Keratinocyte (primary cell): ENCODE measurements at regions not wholly inside any gene's neighbourhood (a gene's known extent, or its start where the extent isn't known, plus 50 kb on each side); places are given as distances from the start of the nearest gene placed in this dataset.
A peak's percentile ranks its signal among the peaks of the same experiment; 100 is the strongest.

Source experiments
- DNase-seq: peaks from one replicate; pipeline ENCODE4 v3.0.0-alpha.2; 2011; ENCODE audit warnings: low read depth, missing footprints, low spot score
- FAIRE-seq: peaks from 2 replicates; lab custom pipeline; 2011; peaks lifted over from hg19 to GRCh38; lab: Jason Lieb, UNC
- H2AFZ ChIP-seq: 2 replicates; pipeline ENCODE4 v1.6.0; 2012; ENCODE audit warnings: low read length, control low read depth, inconsistent platforms; ENCODE audit not compliant: control insufficient read depth
- H3K27ac ChIP-seq: 2 replicates; pipeline ENCODE4 v1.5.1; 2011; ENCODE audit warnings: low read length; ENCODE audit not compliant: control insufficient read depth, insufficient read depth
- H3K27me3 ChIP-seq: 3 replicates; pipeline ENCODE4 v1.6.0; 2011; ENCODE audit warnings: low read length; ENCODE audit not compliant: control insufficient read depth, insufficient read depth; ENCODE audit errors: extremely low read depth
- H3K36me3 ChIP-seq, 2 experiments: 2 replicates in 1 of 2; 3 replicates in 1 of 2; pipeline ENCODE4 v1.5.1; 2011; ENCODE audit warnings: low read length in 2 of 2, mild to moderate bottlenecking in 1 of 2; ENCODE audit not compliant: control insufficient read depth in 2 of 2, insufficient read depth in 2 of 2; ENCODE audit errors: extremely low read depth in 1 of 2
- H3K4me1 ChIP-seq: 3 replicates; pipeline ENCODE4 v1.5.1; 2011; ENCODE audit warnings: low read length; ENCODE audit not compliant: control insufficient read depth, insufficient read depth; ENCODE audit errors: extremely low read depth
- H3K4me2 ChIP-seq: 3 replicates; pipeline ENCODE4 v1.6.0; 2011; ENCODE audit warnings: low read depth, low read length; ENCODE audit not compliant: control insufficient read depth, insufficient read depth; ENCODE audit errors: extremely low read depth
- H3K4me3 ChIP-seq, 3 experiments: fragments of 200-600 bp in 1 of 3; sonication (generic) in 1 of 3; 2 replicates in 2 of 3; 3 replicates in 1 of 3; pipeline ENCODE4 v1.5.1; 2011 to 2016; ENCODE audit warnings: low read length in 3 of 3, mild to moderate bottlenecking in 3 of 3, control low read depth in 2 of 3, inconsistent platforms in 1 of 3, low read depth in 1 of 3, mixed read lengths in 1 of 3, mixed run types in 1 of 3, moderate library complexity in 1 of 3; ENCODE audit not compliant: control insufficient read depth in 2 of 3, insufficient read depth in 2 of 3; ENCODE audit errors: extremely low read depth in 1 of 3
- H3K79me2 ChIP-seq: 2 replicates; pipeline ENCODE4 v1.6.0; 2012; ENCODE audit warnings: low read length; ENCODE audit not compliant: control insufficient read depth, insufficient read depth
- H3K9ac ChIP-seq: 3 replicates; pipeline ENCODE4 v1.6.0; 2011; ENCODE audit warnings: low read length; ENCODE audit not compliant: control insufficient read depth, insufficient read depth; ENCODE audit errors: extremely low read depth
- H3K9me1 ChIP-seq: 3 replicates; pipeline ENCODE4 v1.6.0; 2011; ENCODE audit warnings: low read length; ENCODE audit not compliant: control insufficient read depth, insufficient read depth; ENCODE audit errors: extremely low read depth
- H3K9me3 ChIP-seq: 2 replicates; pipeline ENCODE4 v1.5.1; 2012; ENCODE audit warnings: low read depth, low read length; ENCODE audit not compliant: control insufficient read depth
- H4K20me1 ChIP-seq: 3 replicates; pipeline ENCODE4 v1.6.0; 2011; ENCODE audit warnings: low read length; ENCODE audit not compliant: control insufficient read depth, insufficient read depth; ENCODE audit errors: extremely low read depth
- CTCF ChIP-seq, 3 experiments: IDR thresholded peaks in 1 of 3; conservative IDR thresholded peaks in 1 of 3; optimal IDR thresholded peaks in 1 of 3; 2 replicates in 2 of 3; 3 replicates in 1 of 3; pipeline versions ENCODE3 to v1.5.1; 2011; ENCODE audit warnings: low read length in 3 of 3, mild to moderate bottlenecking in 3 of 3, moderate library complexity in 2 of 3, control low read depth in 1 of 3, inconsistent platforms in 1 of 3; ENCODE audit not compliant: insufficient read depth in 2 of 3; ENCODE audit errors: extremely low read depth in 1 of 3
- EZH2 ChIP-seq: IDR thresholded peaks from one replicate; pipeline ENCODE4 v1.6.1; 2012; ENCODE audit warnings: inconsistent platforms, mild to moderate bottlenecking, low read length, moderate library complexity
- dilution Hi-C: fragments of 300-500 bp; cut with MboI; formaldehyde crosslinking; loops from one replicate; pipeline ENCODE4 v1.7.0; 2020; ENCODE audit warnings: low sequenced_read_pairs; ENCODE audit not compliant: extremely low pct_ligation_motif_present

DNA sequence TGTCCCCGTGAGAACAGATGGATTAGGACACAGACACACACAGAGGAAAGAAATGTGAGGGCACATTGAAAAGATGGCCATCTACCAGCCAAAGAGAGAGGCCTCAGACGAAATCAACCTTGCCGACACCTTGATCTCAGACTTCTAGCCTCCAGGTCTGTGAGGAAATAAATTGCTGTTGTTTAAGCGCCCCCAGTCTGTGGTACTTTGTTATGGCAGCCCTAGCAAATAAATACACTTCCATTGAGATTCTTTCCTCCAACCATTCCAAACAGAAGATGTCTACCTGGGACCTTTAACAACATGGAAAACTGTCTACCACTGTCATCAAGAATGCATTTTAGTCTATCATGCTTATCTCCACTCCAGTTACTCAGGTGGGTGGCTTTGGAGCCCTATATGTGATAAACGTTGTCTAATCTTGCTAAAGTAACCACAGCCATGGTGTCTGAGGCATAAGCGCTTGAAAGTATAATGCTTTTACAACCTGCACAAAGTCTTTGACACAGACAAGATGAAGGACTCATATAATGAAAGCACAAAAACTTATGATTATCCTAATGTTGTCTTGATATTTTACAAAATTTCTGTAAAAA, 244.3 kb downstream of the MTERF1 start:
- dilution Hi-C loops, result no loop called here
- H3K9me3 ChIP-seq, result no peaks in the 10 kb centered on the region
- DNase-seq, result no peak
- no peaks in the 10 kb centered on the region for H3K4me1 ChIP-seq
- no peak overlapping the region for H3K9ac ChIP-seq
- no peaks in the 10 kb centered on the region for H3K9me1 ChIP-seq
- no peaks in the 10 kb centered on the region for H3K27me3 ChIP-seq
- H3K27ac ChIP-seq, result no peak overlapping the region
- H3K4me3 ChIP-seq, result no peak overlapping the region
- TF ChIP-seq CTCF (optimal IDR thresholded peaks at IDR 0.05 in 1 of 3, IDR thresholded peaks at IDR 0.05 in 1 of 3, conservative IDR thresholded peaks at IDR 0.05 in 1 of 3; ENCODE audit: extremely low read depth in 1 of 3, insufficient read depth in 2 of 3, low read length in 3 of 3), result peak; percentile 57 to 64 (median 62)
- no peak for TF ChIP-seq EZH2
- FAIRE-seq, result peak; percentile 56
- H4K20me1 ChIP-seq, result no peaks in the 10 kb centered on the region
- H3K4me2 ChIP-seq, result no peak overlapping the region
- H3K36me3 ChIP-seq, result no peaks in the 10 kb centered on the region
- no peak overlapping the region for H2AFZ ChIP-seq
- H3K79me2 ChIP-seq, result no peaks in the 10 kb centered on the region

GRCh38 chr7:91636728-91637127, 243.8 kb downstream of the MTERF1 start:
- H3K4me3 ChIP-seq, result no peak overlapping the region

More at GRCh38 chr7:91636728-91637127, 243.8 kb downstream of the MTERF1 start:
- Histone ChIP-seq H3K27me3 (no peaks in the 10 kb centered on the region), H2AFZ (no peak overlapping the region), H3K9me3 (no peaks in the 10 kb centered on the region), H3K4me2 (no peak overlapping the region), H4K20me1 (no peaks in the 10 kb centered on the region), H3K4me1 (no peaks in the 10 kb centered on the region), H3K9me1 (no peaks in the 10 kb centered on the region), H3K36me3 (no peaks in the 10 kb centered on the region), H3K9ac (no peak overlapping the region), H3K27ac (no peak overlapping the region), H3K79me2 (no peaks in the 10 kb centered on the region)
- TF ChIP-seq CTCF (optimal IDR thresholded peaks at IDR 0.05 in 1 of 3, IDR thresholded peaks at IDR 0.05 in 1 of 3, conservative IDR thresholded peaks at IDR 0.05 in 1 of 3; ENCODE audit: extremely low read depth in 1 of 3, insufficient read depth in 2 of 3, low read length in 3 of 3), result no peak
- TF ChIP-seq EZH2, result no peak
- dilution Hi-C loops, result no loop called here
- FAIRE-seq (no peak), DNase-seq (no peak)
